ENCODE measurements at regions not wholly inside any gene's neighbourhood (a gene's known extent, or its start where the extent isn't known, plus 50 kb on each side); places are given as distances from the start of the nearest gene placed in this dataset.

GRCh38 chr11:109772892-109773291, 320.3 kb upstream of the ZC3H12C start (continued):
- no peak for TF ChIP-seq SMAD1 (IDR thresholded peaks at IDR 0.05; ENCODE audit: low read depth, partially characterized antibody)
- no peak for TF ChIP-seq PAX8 (IDR thresholded peaks at IDR 0.05)

DNA sequence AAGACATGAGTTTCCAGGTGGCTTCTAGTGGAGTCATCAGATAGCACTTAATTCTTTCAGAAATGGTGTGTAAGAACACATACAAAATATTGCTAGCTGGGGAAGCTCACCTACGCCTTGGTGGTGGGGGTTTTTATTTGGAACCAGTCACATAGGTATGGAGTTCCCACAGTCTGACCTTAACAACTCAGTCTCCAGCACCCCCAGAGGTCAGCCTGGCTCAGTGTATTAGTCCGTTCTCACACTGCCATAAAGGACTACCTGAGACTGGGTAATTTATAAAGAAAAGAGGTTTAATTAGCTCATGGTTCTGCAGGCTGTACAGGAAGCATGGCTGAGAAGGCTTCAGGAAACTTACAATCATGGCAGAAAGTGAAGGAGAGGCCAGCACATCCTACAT, 317.5 kb upstream of the ZC3H12C start:
- no peaks in the 10 kb centered on the region for H3K4me1 ChIP-seq (ENCODE audit: control insufficient read depth, insufficient read depth, low read length)
- FAIRE-seq (no peak), ATAC-seq (no peak), DNase-seq (ENCODE audit: low read depth, low spot score) (no peak)
- ChIA-PET POLR2A (no interaction called here), CTCF (no interaction called here), SMC1A (ENCODE audit: uncharacterized antibody, unreplicated experiment) (no interaction called here), RAD21 (ENCODE audit: unreplicated experiment) (no interaction called here)
- no peak for TF ChIP-seq SMC3 (IDR thresholded peaks at IDR 0.05; ENCODE audit: borderline replicate concordance, low read length)
- intact Hi-C loops (cut with micrococcal nuclease; ENCODE audit: unreplicated experiment): no loop called here
- H3K36me3 ChIP-seq (ENCODE audit: control insufficient read depth in 2 of 2, insufficient read depth in 2 of 2, low read length in 1 of 2): no peaks in the 10 kb centered on the region
- no peaks in the 10 kb centered on the region; a peak in 1 of 4 replicates for H3K27me3 ChIP-seq (replicated peaks in 1 of 2; ENCODE audit: control insufficient read depth in 2 of 2, insufficient read depth in 2 of 2, low read length in 1 of 2)
- no TSS peak for BruUV-seq (replicated peaks)
- no peaks in the 10 kb centered on the region for H4K20me1 ChIP-seq (ENCODE audit: control insufficient read depth, insufficient read depth)
- 0% methylated on average over 2 of the region's 2 CpGs for WGBS (ENCODE audit: insufficient coverage, insufficient replicate concordance, low lambda C conversion rate, missing lambda C conversion rate)
- H3K9me3 ChIP-seq (replicated peaks; ENCODE audit: control insufficient read depth, insufficient read depth, low read length): no peaks in the 10 kb centered on the region
- no peak overlapping the region for H3K27ac ChIP-seq (ENCODE audit: control insufficient read depth, insufficient read depth)
- no peak overlapping the region for H2AFZ ChIP-seq (ENCODE audit: control insufficient read depth, low read depth, low read length)
- no peak overlapping the region for H3K4me2 ChIP-seq (ENCODE audit: control insufficient read depth, insufficient read depth)
- no peak overlapping the region for H3K4me3 ChIP-seq
- H3K9ac ChIP-seq (ENCODE audit: control insufficient read depth, insufficient read depth, low read length): no peak overlapping the region
- in situ Hi-C loops (cut with MboI): no loop called here
- H3K79me2 ChIP-seq (ENCODE audit: control insufficient read depth, insufficient read depth, low read length): no peaks in the 10 kb centered on the region

- ChIA-PET POLR2A (interaction anchor here (0.6 to 1.0 kb wide), 2 partner anchors 13 to 1069 kb away, joined by 3 to 4 read pairs; no protein-coding TSS in a partner anchor), RAD21 (ENCODE audit: unreplicated experiment) (no interaction called here), CTCF (interaction anchor here (1.4 kb wide), 1 partner anchor 72 kb away, joined by 3 read pairs; no protein-coding TSS in a partner anchor), SMC1A (ENCODE audit: uncharacterized antibody, unreplicated experiment) (interaction anchor here (1.2 to 1.5 kb wide), 2 partner anchors 9 to 14 kb away, joined by 3 to 4 read pairs; no protein-coding TSS in a partner anchor)
- no peak overlapping the region for H3K4me2 ChIP-seq (ENCODE audit: control insufficient read depth, insufficient read depth)
- 63% methylated on average over 3 of the region's 3 CpGs for WGBS (ENCODE audit: insufficient coverage, insufficient replicate concordance, low lambda C conversion rate, missing lambda C conversion rate)
- no peak overlapping the region for H3K27ac ChIP-seq (ENCODE audit: control insufficient read depth, insufficient read depth)
- H4K20me1 ChIP-seq (ENCODE audit: control insufficient read depth, insufficient read depth): no peaks in the 10 kb centered on the region
- no peak overlapping the region for H2AFZ ChIP-seq (ENCODE audit: control insufficient read depth, low read depth, low read length)
- H3K9ac ChIP-seq (ENCODE audit: control insufficient read depth, insufficient read depth, low read length): no peak overlapping the region
- no peaks in the 10 kb centered on the region for H3K27me3 ChIP-seq (replicated peaks in 1 of 2; ENCODE audit: control insufficient read depth in 2 of 2, insufficient read depth in 2 of 2, low read length in 1 of 2)
- BruUV-seq (replicated peaks): no TSS peak
- no peak for ATAC-seq
- no peak overlapping the region for H3K4me3 ChIP-seq
- no peaks in the 10 kb centered on the region for H3K79me2 ChIP-seq (ENCODE audit: control insufficient read depth, insufficient read depth, low read length)
- intact Hi-C loops (cut with micrococcal nuclease; ENCODE audit: unreplicated experiment) (no loop called here), in situ Hi-C loops (cut with MboI) (no loop called here)
- DNase-seq (ENCODE audit: low read depth, low spot score): no peak
- H3K4me1 ChIP-seq (ENCODE audit: control insufficient read depth, insufficient read depth, low read length): no peaks in the 10 kb centered on the region
- no peaks in the 10 kb centered on the region for H3K36me3 ChIP-seq (ENCODE audit: control insufficient read depth in 2 of 2, insufficient read depth in 2 of 2, low read length in 1 of 2)
- FAIRE-seq: no peak
- H3K9me3 ChIP-seq (replicated peaks; ENCODE audit: control insufficient read depth, insufficient read depth, low read length): no peaks in the 10 kb centered on the region
- TF ChIP-seq MTA2 (IDR thresholded peaks at IDR 0.05; ENCODE audit: low read depth) (no peak), LARP7 (IDR thresholded peaks at IDR 0.05) (no peak), TCF3 (IDR thresholded peaks at IDR 0.05; ENCODE audit: borderline replicate concordance, insufficient read depth, low read depth, low read length) (no peak), RELB (IDR thresholded peaks at IDR 0.05; ENCODE audit: low read depth) (no peak), ZNF24 (IDR thresholded peaks at IDR 0.05) (no peak), PKNOX1 (IDR thresholded peaks at IDR 0.05) (no peak), ZNF687 (IDR thresholded peaks at IDR 0.05) (no peak)
These were observed 310.2 kb upstream of the ZC3H12C start for GRCh38 chr11:109783014-109783413.
